GM23338 (cell line): ENCODE measurements at regions not wholly inside any gene's neighbourhood (a gene's known extent, or its start where the extent isn't known, plus 50 kb on each side); places are given as distances from the start of the nearest gene placed in this dataset.

Experiments
- ATAC-seq: fragments of 200-7000 bp; cut with Tn5 transposase; 3 replicates; pipeline ENCODE4 v1.9.1; 2020
- DNase-seq: peaks from one replicate; pipeline ENCODE4 v3.0.0-alpha.2; 2015; ENCODE audit warnings: low spot score
- H2AFZ ChIP-seq: fragments of 200-600 bp; sonication (generic); 2 replicates; pipeline ENCODE4 v1.8.0; 2016; ENCODE audit warnings: antibody characterized with exemption, mild to moderate bottlenecking, moderate library complexity
- H3F3A ChIP-seq: fragments of 200-600 bp; sonication (generic); replicated peaks from 2 replicates; pipeline ENCODE4 v1.8.0; 2017; ENCODE audit warnings: antibody characterized with exemption, mixed run types, low read depth
- H3K27ac ChIP-seq: fragments of 200-600 bp; sonication (generic); 2 replicates; pipeline ENCODE4 v1.6.1; 2016; ENCODE audit warnings: low read depth
- H3K27me3 ChIP-seq: fragments of 200-600 bp; sonication (generic); 2 replicates; pipeline ENCODE4 v1.8.0; 2016; ENCODE audit warnings: mild to moderate bottlenecking, mixed run types, moderate library complexity; ENCODE audit not compliant: insufficient read depth
- H3K36me3 ChIP-seq: fragments of 200-600 bp; sonication (generic); 2 replicates; pipeline ENCODE4 v1.8.0; 2016; ENCODE audit warnings: mild to moderate bottlenecking; ENCODE audit not compliant: insufficient read depth
- H3K4me1 ChIP-seq: fragments of 200-600 bp; sonication (generic); 2 replicates; pipeline ENCODE4 v1.8.0; 2016; ENCODE audit warnings: mild to moderate bottlenecking, moderate library complexity; ENCODE audit not compliant: insufficient read depth
- H3K4me2 ChIP-seq: fragments of 200-600 bp; sonication (generic); 2 replicates; pipeline ENCODE4 v1.7.1; 2017; ENCODE audit warnings: mixed run types
- H3K4me3 ChIP-seq: fragments of 200-600 bp; sonication (generic); 2 replicates; pipeline ENCODE4 v1.6.1; 2016; ENCODE audit warnings: mixed run types
- H3K79me2 ChIP-seq: fragments of 200-600 bp; sonication (generic); replicated peaks from 2 replicates; pipeline ENCODE4 v1.8.0; 2017; ENCODE audit warnings: mild to moderate bottlenecking; ENCODE audit not compliant: insufficient read depth
- H3K9me2 ChIP-seq: fragments of 200-600 bp; sonication (generic); 2 replicates; pipeline ENCODE4 v1.8.0; 2017; ENCODE audit not compliant: insufficient read depth
- H4K20me1 ChIP-seq: fragments of 200-600 bp; sonication (generic); replicated peaks from 2 replicates; pipeline ENCODE4 v1.8.0; 2017; ENCODE audit warnings: mild to moderate bottlenecking; ENCODE audit not compliant: insufficient read depth
- H3K27ac Mint-ChIP-seq: 2 replicates; pipeline ENCODE4 v1.8.0; 2020; ENCODE audit warnings: inconsistent platforms, mild to moderate bottlenecking, moderate library complexity, mixed read lengths
- H3K27me3 Mint-ChIP-seq: 3 replicates; pipeline ENCODE4 v1.8.0; 2022; ENCODE audit warnings: low read depth, mild to moderate bottlenecking, moderate library complexity, mixed read lengths, inconsistent platforms; ENCODE audit not compliant: insufficient read depth, poor library complexity
- H3K36me3 Mint-ChIP-seq: 3 replicates; pipeline ENCODE4 v1.8.0; 2021; ENCODE audit warnings: low read depth, mild to moderate bottlenecking, inconsistent platforms, moderate library complexity, mixed read lengths
- H3K4me1 Mint-ChIP-seq: 3 replicates; pipeline ENCODE4 v1.8.0; 2020; ENCODE audit warnings: mild to moderate bottlenecking, inconsistent platforms, mixed read lengths
- H3K4me3 Mint-ChIP-seq: 3 replicates; pipeline ENCODE4 v1.8.0; 2021; ENCODE audit warnings: moderate library complexity, mild to moderate bottlenecking, inconsistent platforms, mixed read lengths
- H3K9me3 Mint-ChIP-seq: 3 replicates; pipeline ENCODE4 v1.8.0; 2020; ENCODE audit warnings: moderate library complexity, mild to moderate bottlenecking, inconsistent platforms, mixed read lengths
- CREB1 ChIP-seq: fragments of 250-450 bp; sonication (Bioruptor Pico); IDR thresholded peaks from 2 replicates; pipeline ENCODE4 v1.5.0; 2020; ENCODE audit warnings: low read depth, mild to moderate bottlenecking, moderate library complexity
- CTCF ChIP-seq, 2 experiments: fragments of 200-600 bp in 1 of 2; sonication (generic) in 1 of 2; conservative IDR thresholded peaks; 2 replicates each; pipeline versions ENCODE4 v1.5.1 to v1.6.1; 2016 to 2017; ENCODE audit warnings: antibody characterized with exemption in 2 of 2, low read depth in 2 of 2, mild to moderate bottlenecking in 2 of 2, moderate library complexity in 1 of 2
- EZH2 ChIP-seq: fragments of 200-600 bp; sonication (generic); IDR thresholded peaks from one replicate; pipeline ENCODE4 v1.8.0; 2017; ENCODE audit warnings: antibody characterized with exemption, mild to moderate bottlenecking, low read depth; ENCODE audit not compliant: unreplicated experiment
- EZH2phosphoT487 ChIP-seq: fragments of 200-600 bp; sonication (generic); IDR thresholded peaks from one replicate; pipeline ENCODE4 v1.8.1; 2018; ENCODE audit warnings: antibody characterized with exemption; ENCODE audit not compliant: unreplicated experiment
- NANOG ChIP-seq: IDR thresholded peaks from 2 replicates; pipeline ENCODE4 v1.6.1; 2016; ENCODE audit warnings: antibody characterized with exemption, borderline replicate concordance
- POLR2AphosphoS5 ChIP-seq: IDR thresholded peaks from 2 replicates; pipeline ENCODE4 v1.6.1; 2016; ENCODE audit warnings: antibody characterized with exemption, low read depth
- STAT1 ChIP-seq: IDR thresholded peaks from one replicate; pipeline ENCODE4 v1.6.1; 2016; ENCODE audit warnings: antibody characterized with exemption; ENCODE audit not compliant: unreplicated experiment
- ZNF114 ChIP-seq: fragments of 250-450 bp; sonication (Bioruptor Pico); IDR thresholded peaks from 2 replicates; pipeline ENCODE4 v1.5.0; 2020; ENCODE audit warnings: mild to moderate bottlenecking, moderate library complexity
- ZNF331 ChIP-seq: fragments of 250-450 bp; sonication (Bioruptor Pico); IDR thresholded peaks from 2 replicates; pipeline ENCODE4 v1.5.0; 2020; ENCODE audit warnings: low read depth, mild to moderate bottlenecking, moderate library complexity
- TF ChIP-seq, protein P1 (sequence below): fragments of 250-450 bp; sonication (Bioruptor Pico); IDR thresholded peaks from 2 replicates; pipeline ENCODE4 v1.5.0; 2020; ENCODE audit warnings: mild to moderate bottlenecking, moderate library complexity
- TF ChIP-seq, protein P2 (sequence below): IDR thresholded peaks from 2 replicates; pipeline ENCODE4 v1.6.1; 2016; ENCODE audit warnings: antibody characterized with exemption

DNA sequence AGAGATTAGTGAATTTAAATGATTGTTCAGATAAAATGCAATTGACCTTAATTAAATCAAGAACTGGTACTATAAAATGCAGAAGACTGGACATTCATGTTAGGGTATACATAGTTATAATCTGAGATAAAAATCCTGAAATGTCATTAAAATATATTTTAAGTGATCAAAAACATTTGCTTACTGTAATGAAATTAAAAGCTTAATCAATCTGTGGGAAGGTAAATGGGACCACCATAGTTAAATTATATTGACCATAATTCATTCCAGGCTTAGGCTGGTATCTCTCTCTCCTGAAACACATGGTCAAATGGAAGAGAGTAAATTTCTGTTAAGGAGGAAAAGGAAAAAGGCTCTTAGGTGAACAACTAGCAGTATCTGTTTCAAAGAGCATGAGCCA lies 474.4 kb downstream of the C4orf33 start (continued):
- TF ChIP-seq, protein P1, sequence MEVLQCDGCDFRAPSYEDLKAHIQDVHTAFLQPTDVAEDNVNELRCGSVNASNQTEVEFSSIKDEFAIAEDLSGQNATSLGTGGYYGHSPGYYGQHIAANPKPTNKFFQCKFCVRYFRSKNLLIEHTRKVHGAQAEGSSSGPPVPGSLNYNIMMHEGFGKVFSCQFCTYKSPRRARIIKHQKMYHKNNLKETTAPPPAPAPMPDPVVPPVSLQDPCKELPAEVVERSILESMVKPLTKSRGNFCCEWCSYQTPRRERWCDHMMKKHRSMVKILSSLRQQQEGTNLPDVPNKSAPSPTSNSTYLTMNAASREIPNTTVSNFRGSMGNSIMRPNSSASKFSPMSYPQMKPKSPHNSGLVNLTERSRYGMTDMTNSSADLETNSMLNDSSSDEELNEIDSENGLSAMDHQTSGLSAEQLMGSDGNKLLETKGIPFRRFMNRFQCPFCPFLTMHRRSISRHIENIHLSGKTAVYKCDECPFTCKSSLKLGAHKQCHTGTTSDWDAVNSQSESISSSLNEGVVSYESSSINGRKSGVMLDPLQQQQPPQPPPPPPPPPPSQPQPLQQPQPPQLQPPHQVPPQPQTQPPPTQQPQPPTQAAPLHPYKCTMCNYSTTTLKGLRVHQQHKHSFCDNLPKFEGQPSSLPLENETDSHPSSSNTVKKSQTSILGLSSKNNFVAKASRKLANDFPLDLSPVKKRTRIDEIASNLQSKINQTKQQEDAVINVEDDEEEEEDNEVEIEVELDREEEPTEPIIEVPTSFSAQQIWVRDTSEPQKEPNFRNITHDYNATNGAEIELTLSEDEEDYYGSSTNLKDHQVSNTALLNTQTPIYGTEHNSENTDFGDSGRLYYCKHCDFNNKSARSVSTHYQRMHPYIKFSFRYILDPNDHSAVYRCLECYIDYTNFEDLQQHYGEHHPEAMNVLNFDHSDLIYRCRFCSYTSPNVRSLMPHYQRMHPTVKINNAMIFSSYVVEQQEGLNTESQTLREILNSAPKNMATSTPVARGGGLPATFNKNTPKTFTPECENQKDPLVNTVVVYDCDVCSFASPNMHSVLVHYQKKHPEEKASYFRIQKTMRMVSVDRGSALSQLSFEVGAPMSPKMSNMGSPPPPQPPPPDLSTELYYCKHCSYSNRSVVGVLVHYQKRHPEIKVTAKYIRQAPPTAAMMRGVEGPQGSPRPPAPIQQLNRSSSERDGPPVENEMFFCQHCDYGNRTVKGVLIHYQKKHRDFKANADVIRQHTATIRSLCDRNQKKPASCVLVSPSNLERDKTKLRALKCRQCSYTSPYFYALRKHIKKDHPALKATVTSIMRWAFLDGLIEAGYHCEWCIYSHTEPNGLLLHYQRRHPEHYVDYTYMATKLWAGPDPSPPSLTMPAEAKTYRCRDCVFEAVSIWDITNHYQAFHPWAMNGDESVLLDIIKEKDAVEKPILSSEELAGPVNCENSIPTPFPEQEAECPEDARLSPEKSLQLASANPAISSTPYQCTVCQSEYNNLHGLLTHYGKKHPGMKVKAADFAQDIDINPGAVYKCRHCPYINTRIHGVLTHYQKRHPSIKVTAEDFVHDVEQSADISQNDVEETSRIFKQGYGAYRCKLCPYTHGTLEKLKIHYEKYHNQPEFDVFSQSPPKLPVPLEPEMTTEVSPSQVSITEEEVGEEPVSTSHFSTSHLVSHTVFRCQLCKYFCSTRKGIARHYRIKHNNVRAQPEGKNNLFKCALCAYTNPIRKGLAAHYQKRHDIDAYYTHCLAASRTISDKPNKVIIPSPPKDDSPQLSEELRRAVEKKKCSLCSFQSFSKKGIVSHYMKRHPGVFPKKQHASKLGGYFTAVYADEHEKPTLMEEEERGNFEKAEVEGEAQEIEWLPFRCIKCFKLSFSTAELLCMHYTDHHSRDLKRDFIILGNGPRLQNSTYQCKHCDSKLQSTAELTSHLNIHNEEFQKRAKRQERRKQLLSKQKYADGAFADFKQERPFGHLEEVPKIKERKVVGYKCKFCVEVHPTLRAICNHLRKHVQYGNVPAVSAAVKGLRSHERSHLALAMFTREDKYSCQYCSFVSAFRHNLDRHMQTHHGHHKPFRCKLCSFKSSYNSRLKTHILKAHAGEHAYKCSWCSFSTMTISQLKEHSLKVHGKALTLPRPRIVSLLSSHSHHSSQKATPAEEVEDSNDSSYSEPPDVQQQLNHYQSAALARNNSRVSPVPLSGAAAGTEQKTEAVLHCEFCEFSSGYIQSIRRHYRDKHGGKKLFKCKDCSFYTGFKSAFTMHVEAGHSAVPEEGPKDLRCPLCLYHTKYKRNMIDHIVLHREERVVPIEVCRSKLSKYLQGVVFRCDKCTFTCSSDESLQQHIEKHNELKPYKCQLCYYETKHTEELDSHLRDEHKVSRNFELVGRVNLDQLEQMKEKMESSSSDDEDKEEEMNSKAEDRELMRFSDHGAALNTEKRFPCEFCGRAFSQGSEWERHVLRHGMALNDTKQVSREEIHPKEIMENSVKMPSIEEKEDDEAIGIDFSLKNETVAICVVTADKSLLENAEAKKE (CRISPR knock-in tag), result no peak

DNA sequence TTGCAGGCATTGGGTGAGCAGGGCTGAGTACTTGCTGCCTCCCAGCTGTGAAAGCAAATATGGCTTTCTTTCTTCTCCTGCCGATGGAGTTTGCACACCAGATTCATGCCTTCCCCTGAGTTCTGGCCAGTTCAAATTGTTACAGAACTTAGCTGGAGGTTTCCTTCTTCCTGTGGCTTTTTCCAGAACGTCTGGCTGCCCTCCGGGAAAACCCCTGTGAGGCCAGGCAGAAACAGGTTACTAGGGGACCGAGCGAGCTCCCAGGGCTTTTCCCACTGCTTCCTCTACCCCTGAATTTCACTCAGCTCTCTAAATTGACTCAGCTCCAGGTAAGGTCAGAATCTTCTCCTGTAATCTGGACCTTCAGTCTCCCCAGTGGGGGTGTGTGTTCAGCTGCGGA lies 482.4 kb downstream of the C4orf33 start:
- Histone ChIP-seq H3K79me2 (no peaks in the 10 kb centered on the region), H3K27me3 (no peaks in the 10 kb centered on the region), H3K4me1 (no peaks in the 10 kb centered on the region), H4K20me1 (no peaks in the 10 kb centered on the region), H3K4me3 (no peak overlapping the region), H3K36me3 (no peaks in the 10 kb centered on the region), H3K27ac (no peak overlapping the region), H2AFZ (peak overlapping the region; percentile 85; the same call in 1 of the 2 replicates), H3K9me2 (no peaks in the 10 kb centered on the region; the same call in 1 of the 2 replicates), H3K4me2 (no peak overlapping the region), H3F3A (no peaks in the 10 kb centered on the region)
- TF ChIP-seq NANOG (no peak), STAT1 (no peak), EZH2 (no peak)
- H3K27ac Mint-ChIP-seq, result 0 out of 2 replicates have a peak overlapping the region, but pooled peaks have one; percentile 52
- no peaks in the 10 kb centered on the region for H3K4me1 Mint-ChIP-seq
- no peak for ATAC-seq
- H3K4me3 Mint-ChIP-seq, result no peak overlapping the region
- no peak for DNase-seq
- H3K36me3 Mint-ChIP-seq, result peaks cover 1% of the 10 kb centered on the region; the same call in 1 of the 3 replicates
- peaks cover 2% of the 10 kb centered on the region for H3K27me3 Mint-ChIP-seq
- H3K9me3 Mint-ChIP-seq, result no peaks in the 10 kb centered on the region; the same call in 2 of the 3 replicates

DNA sequence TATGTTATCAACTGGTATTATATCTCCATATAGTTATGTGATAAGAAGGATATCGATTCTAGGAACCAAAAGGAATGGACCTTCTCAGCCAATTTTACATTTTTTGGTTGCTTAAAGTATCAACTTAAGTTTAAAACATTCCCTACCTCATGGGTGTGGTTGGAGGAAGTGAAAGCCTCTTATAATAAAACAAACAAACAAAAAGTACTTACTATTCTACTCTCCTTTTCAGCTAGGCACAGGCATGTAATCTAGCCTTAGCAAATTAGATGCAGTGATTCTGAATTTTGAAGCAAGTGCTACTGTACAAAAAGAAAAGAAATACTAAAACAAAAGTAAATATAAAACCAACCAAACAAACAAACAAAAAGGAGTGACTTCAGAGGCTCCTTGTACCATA lies 485.4 kb downstream of the C4orf33 start:
- Mint-ChIP-seq H3K4me3 (no peak overlapping the region), H3K9me3 (peaks cover 11% of the 10 kb centered on the region; the same call in 2 of the 3 replicates), H3K36me3 (peaks cover 12% of the 10 kb centered on the region; the same call in 2 of the 3 replicates), H3K4me1 (no peaks in the 10 kb centered on the region), H3K27me3 (peaks cover 2% of the 10 kb centered on the region), H3K27ac (no peak overlapping the region)
- Histone ChIP-seq H3K36me3 (no peaks in the 10 kb centered on the region), H3K27ac (no peak overlapping the region), H3K27me3 (no peaks in the 10 kb centered on the region), H3K4me3 (no peak overlapping the region), H3K79me2 (no peaks in the 10 kb centered on the region), H2AFZ (no peak overlapping the region), H3K9me2 (no peaks in the 10 kb centered on the region; the same call in 1 of the 2 replicates), H3K4me2 (no peak overlapping the region), H3F3A (no peaks in the 10 kb centered on the region), H4K20me1 (no peaks in the 10 kb centered on the region), H3K4me1 (no peaks in the 10 kb centered on the region)
- TF ChIP-seq CREB1 (CRISPR knock-in tag) (no peak), CTCF (conservative IDR thresholded peaks at IDR 0.05; ENCODE audit: low read depth in 2 of 2) (no peak), ZNF114 (CRISPR knock-in tag) (no peak), NANOG (no peak), EZH2phosphoT487 (no peak), POLR2AphosphoS5 (no peak), ZNF331 (CRISPR knock-in tag) (no peak)
- TF ChIP-seq, protein P2, sequence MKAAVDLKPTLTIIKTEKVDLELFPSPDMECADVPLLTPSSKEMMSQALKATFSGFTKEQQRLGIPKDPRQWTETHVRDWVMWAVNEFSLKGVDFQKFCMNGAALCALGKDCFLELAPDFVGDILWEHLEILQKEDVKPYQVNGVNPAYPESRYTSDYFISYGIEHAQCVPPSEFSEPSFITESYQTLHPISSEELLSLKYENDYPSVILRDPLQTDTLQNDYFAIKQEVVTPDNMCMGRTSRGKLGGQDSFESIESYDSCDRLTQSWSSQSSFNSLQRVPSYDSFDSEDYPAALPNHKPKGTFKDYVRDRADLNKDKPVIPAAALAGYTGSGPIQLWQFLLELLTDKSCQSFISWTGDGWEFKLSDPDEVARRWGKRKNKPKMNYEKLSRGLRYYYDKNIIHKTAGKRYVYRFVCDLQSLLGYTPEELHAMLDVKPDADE, result no peak
- DNase-seq (no peak), ATAC-seq (no peak)
